ENCODE measurements at regions not wholly inside any gene's neighbourhood (a gene's known extent, or its start where the extent isn't known, plus 50 kb on each side); places are given as distances from the start of the nearest gene placed in this dataset.

DNA sequence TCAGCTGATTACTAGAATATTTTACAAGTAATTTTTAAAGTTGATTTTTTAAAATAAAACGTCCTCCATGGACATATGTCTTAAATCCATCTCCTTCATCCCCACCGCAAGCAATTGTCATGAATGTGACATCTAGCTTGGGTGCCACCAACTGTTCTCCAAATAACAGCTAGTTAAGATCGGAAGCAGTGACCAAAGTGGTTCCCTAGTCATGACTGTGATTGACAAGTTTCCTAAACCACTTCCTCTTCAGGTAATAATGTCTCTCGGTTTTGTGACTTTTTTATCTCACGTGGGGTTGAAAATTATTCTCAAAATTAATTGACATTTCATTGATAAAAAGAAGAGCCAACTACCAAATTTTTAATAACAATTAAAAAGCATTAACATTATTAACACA, 135.3 kb upstream of the MIR17HG start:
- no peak for DNase-seq (ENCODE audit: low spot score)
- no peak for ATAC-seq
- CTCF ChIA-PET: no interaction called here
- H3K27me3 Mint-ChIP-seq (ENCODE audit: low read depth): peaks cover 34% of the 10 kb centered on the region
- no peak overlapping the region for H3K27ac Mint-ChIP-seq
- peaks cover 8% of the 10 kb centered on the region; the same call in 1 of the 2 replicates for H3K9me3 Mint-ChIP-seq
- POLR2A ChIA-PET: no interaction called here
- no peak for TF ChIP-seq CTCF (IDR thresholded peaks at IDR 0.05)
- no peak for TF ChIP-seq NR3C1 (CRISPR knock-in tag; conservative IDR thresholded peaks at IDR 0.05; ENCODE audit: low read depth)
- TF ChIP-seq, protein P1, sequence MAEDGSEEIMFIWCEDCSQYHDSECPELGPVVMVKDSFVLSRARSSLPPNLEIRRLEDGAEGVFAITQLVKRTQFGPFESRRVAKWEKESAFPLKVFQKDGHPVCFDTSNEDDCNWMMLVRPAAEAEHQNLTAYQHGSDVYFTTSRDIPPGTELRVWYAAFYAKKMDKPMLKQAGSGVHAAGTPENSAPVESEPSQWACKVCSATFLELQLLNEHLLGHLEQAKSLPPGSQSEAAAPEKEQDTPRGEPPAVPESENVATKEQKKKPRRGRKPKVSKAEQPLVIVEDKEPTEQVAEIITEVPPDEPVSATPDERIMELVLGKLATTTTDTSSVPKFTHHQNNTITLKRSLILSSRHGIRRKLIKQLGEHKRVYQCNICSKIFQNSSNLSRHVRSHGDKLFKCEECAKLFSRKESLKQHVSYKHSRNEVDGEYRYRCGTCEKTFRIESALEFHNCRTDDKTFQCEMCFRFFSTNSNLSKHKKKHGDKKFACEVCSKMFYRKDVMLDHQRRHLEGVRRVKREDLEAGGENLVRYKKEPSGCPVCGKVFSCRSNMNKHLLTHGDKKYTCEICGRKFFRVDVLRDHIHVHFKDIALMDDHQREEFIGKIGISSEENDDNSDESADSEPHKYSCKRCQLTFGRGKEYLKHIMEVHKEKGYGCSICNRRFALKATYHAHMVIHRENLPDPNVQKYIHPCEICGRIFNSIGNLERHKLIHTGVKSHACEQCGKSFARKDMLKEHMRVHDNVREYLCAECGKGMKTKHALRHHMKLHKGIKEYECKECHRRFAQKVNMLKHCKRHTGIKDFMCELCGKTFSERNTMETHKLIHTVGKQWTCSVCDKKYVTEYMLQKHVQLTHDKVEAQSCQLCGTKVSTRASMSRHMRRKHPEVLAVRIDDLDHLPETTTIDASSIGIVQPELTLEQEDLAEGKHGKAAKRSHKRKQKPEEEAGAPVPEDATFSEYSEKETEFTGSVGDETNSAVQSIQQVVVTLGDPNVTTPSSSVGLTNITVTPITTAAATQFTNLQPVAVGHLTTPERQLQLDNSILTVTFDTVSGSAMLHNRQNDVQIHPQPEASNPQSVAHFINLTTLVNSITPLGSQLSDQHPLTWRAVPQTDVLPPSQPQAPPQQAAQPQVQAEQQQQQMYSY (CRISPR knock-in tag; IDR thresholded peaks at IDR 0.05): no peak
- TF ChIP-seq, protein P2, sequence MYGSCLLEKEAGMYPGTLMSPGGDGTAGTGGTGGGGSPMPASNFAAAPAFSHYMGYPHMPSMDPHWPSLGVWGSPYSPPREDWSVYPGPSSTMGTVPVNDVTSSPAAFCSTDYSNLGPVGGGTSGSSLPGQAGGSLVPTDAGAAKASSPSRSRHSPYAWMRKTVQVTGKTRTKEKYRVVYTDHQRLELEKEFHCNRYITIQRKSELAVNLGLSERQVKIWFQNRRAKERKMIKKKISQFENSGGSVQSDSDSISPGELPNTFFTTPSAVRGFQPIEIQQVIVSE (CRISPR knock-in tag; IDR thresholded peaks at IDR 0.05; ENCODE audit: borderline replicate concordance): no peak
- no peak for TF ChIP-seq PRRX2 (CRISPR knock-in tag; IDR thresholded peaks at IDR 0.05)
- TF ChIP-seq ZNF423 (CRISPR knock-in tag; IDR thresholded peaks at IDR 0.05): no peak
- no peak for TF ChIP-seq KAT7 (CRISPR knock-in tag; IDR thresholded peaks at IDR 0.05; ENCODE audit: borderline replicate concordance)
- TF ChIP-seq MXD4 (CRISPR knock-in tag; IDR thresholded peaks at IDR 0.05; ENCODE audit: borderline replicate concordance): no peak
- TF ChIP-seq, protein P3, sequence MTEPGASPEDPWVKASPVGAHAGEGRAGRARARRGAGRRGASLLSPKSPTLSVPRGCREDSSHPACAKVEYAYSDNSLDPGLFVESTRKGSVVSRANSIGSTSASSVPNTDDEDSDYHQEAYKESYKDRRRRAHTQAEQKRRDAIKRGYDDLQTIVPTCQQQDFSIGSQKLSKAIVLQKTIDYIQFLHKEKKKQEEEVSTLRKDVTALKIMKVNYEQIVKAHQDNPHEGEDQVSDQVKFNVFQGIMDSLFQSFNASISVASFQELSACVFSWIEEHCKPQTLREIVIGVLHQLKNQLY (CRISPR knock-in tag; IDR thresholded peaks at IDR 0.05): no peak
- TF ChIP-seq TP53 (CRISPR knock-in tag; IDR thresholded peaks at IDR 0.05): no peak
- TF ChIP-seq NR1H2 (CRISPR knock-in tag; IDR thresholded peaks at IDR 0.05): no peak
- TF ChIP-seq, protein P4, sequence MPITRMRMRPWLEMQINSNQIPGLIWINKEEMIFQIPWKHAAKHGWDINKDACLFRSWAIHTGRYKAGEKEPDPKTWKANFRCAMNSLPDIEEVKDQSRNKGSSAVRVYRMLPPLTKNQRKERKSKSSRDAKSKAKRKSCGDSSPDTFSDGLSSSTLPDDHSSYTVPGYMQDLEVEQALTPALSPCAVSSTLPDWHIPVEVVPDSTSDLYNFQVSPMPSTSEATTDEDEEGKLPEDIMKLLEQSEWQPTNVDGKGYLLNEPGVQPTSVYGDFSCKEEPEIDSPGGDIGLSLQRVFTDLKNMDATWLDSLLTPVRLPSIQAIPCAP (CRISPR knock-in tag; IDR thresholded peaks at IDR 0.05): no peak
- TF ChIP-seq, protein P5, sequence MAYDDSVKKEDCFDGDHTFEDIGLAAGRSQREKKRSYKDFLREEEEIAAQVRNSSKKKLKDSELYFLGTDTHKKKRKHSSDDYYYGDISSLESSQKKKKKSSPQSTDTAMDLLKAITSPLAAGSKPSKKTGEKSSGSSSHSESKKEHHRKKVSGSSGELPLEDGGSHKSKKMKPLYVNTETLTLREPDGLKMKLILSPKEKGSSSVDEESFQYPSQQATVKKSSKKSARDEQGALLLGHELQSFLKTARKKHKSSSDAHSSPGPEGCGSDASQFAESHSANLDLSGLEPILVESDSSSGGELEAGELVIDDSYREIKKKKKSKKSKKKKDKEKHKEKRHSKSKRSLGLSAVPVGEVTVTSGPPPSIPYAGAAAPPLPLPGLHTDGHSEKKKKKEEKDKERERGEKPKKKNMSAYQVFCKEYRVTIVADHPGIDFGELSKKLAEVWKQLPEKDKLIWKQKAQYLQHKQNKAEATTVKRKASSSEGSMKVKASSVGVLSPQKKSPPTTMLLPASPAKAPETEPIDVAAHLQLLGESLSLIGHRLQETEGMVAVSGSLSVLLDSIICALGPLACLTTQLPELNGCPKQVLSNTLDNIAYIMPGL (CRISPR knock-in tag; IDR thresholded peaks at IDR 0.05): no peak
- no peak for TF ChIP-seq HMGA2 (CRISPR knock-in tag; IDR thresholded peaks at IDR 0.05)
- TF ChIP-seq RORB (CRISPR knock-in tag; IDR thresholded peaks at IDR 0.05): no peak
- H3K4me3 Mint-ChIP-seq: no peak overlapping the region
- peaks cover 37% of the 10 kb centered on the region for H3K4me1 Mint-ChIP-seq
- no peaks in the 10 kb centered on the region for H3K36me3 Mint-ChIP-seq

GRCh38 chr13:91214031-91214430, 133.5 kb upstream of the MIR17HG start:
- Mint-ChIP-seq H3K36me3 (no peaks in the 10 kb centered on the region), H3K4me3 (no peak overlapping the region), H3K27me3 (ENCODE audit: low read depth) (peaks cover 52% of the 10 kb centered on the region), H3K4me1 (peaks cover 42% of the 10 kb centered on the region), H3K27ac (no peak overlapping the region), H3K9me3 (peaks cover 8% of the 10 kb centered on the region; the same call in 1 of the 2 replicates)
- CTCF ChIA-PET: no interaction called here
- POLR2A ChIA-PET: no interaction called here
- DNase-seq (ENCODE audit: low spot score): no peak
- no peak for ATAC-seq
- TF ChIP-seq NR2C2 (CRISPR knock-in tag; IDR thresholded peaks at IDR 0.05) (no peak), ARID4B (CRISPR knock-in tag; IDR thresholded peaks at IDR 0.05; ENCODE audit: borderline replicate concordance) (no peak), ZBTB43 (CRISPR knock-in tag; IDR thresholded peaks at IDR 0.05) (no peak)
- TF ChIP-seq, protein P6, sequence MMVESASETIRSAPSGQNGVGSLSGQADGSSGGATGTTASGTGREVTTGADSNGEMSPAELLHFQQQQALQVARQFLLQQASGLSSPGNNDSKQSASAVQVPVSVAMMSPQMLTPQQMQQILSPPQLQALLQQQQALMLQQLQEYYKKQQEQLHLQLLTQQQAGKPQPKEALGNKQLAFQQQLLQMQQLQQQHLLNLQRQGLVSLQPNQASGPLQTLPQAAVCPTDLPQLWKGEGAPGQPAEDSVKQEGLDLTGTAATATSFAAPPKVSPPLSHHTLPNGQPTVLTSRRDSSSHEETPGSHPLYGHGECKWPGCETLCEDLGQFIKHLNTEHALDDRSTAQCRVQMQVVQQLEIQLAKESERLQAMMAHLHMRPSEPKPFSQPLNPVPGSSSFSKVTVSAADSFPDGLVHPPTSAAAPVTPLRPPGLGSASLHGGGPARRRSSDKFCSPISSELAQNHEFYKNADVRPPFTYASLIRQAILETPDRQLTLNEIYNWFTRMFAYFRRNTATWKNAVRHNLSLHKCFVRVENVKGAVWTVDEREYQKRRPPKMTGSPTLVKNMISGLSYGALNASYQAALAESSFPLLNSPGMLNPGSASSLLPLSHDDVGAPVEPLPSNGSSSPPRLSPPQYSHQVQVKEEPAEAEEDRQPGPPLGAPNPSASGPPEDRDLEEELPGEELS (CRISPR knock-in tag; IDR thresholded peaks at IDR 0.05): no peak
